K562 (cell line): ENCODE measurements at regions not wholly inside any gene's neighbourhood (a gene's known extent, or its start where the extent isn't known, plus 50 kb on each side); places are given as distances from the start of the nearest gene placed in this dataset.

ENCODE experiments used
- ATF7 ChIP-seq: fragments of 450-650 bp; IDR thresholded peaks from 2 replicates; pipeline ENCODE4 v1.7.1; 2014; ENCODE audit warnings: mild to moderate bottlenecking, moderate library complexity
- CHCHD3 ChIP-seq: fragments of 250-450 bp; sonication (Bioruptor Pico); IDR thresholded peaks from 2 replicates; pipeline ENCODE4 v2.1.2; 2022; ENCODE audit warnings: mild to moderate bottlenecking
- CREBBP ChIP-seq: IDR thresholded peaks from one replicate; pipeline ENCODE4 v1.6.1; 2012; ENCODE audit warnings: low read depth, mild to moderate bottlenecking, control low read depth, inconsistent platforms, low read length
- ESRRA ChIP-seq: fragments of 450-650 bp; IDR thresholded peaks from 2 replicates; pipeline ENCODE4 v1.6.1; 2014; ENCODE audit warnings: low read depth, mild to moderate bottlenecking, moderate library complexity, borderline replicate concordance
- GTF3C2 ChIP-seq: IDR thresholded peaks from 3 replicates; pipeline ENCODE4 v1.6.1; 2011; ENCODE audit warnings: borderline replicate concordance, mild to moderate bottlenecking, moderate library complexity; ENCODE audit not compliant: insufficient read length; ENCODE audit errors: extremely low read depth
- NELFE ChIP-seq: IDR thresholded peaks from 2 replicates; pipeline ENCODE4 v1.6.1; 2011; ENCODE audit warnings: mild to moderate bottlenecking; ENCODE audit not compliant: insufficient read depth, insufficient read length
- NR4A1 ChIP-seq, 2 experiments: fragments of 250-450 bp in 1 of 2; fragments of 450-650 bp in 1 of 2; sonication (Bioruptor Pico) in 1 of 2; IDR thresholded peaks; 2 replicates each; pipeline versions ENCODE4 v1.4.0 to v1.6.1; 2016 to 2020; ENCODE audit warnings: mild to moderate bottlenecking in 2 of 2, missing compliant biosample characterization in 1 of 2, missing genetic modification characterization in 1 of 2, moderate library complexity in 1 of 2
- SNIP1 ChIP-seq: fragments of 450-650 bp; IDR thresholded peaks from 2 replicates; pipeline ENCODE4 v1.7.1; 2017; ENCODE audit warnings: low read depth, mild to moderate bottlenecking
- TEAD2 ChIP-seq: fragments of 450-650 bp; IDR thresholded peaks from 2 replicates; pipeline ENCODE4 v1.6.1; 2016; ENCODE audit warnings: missing genetic modification characterization, control low read depth, missing compliant biosample characterization
- YY1 ChIP-seq, 3 experiments: IDR thresholded peaks; 2 replicates each; pipeline ENCODE4 v1.6.1; 2011; ENCODE audit warnings: low read length in 2 of 3, mild to moderate bottlenecking in 2 of 3, moderate library complexity in 2 of 3, borderline replicate concordance in 1 of 3, control low read depth in 1 of 3, low read depth in 1 of 3; ENCODE audit not compliant: insufficient read depth in 3 of 3, insufficient replicate concordance in 2 of 3, control insufficient read depth in 1 of 3, insufficient read length in 1 of 3; ENCODE audit errors: extremely low read depth in 1 of 3
- ZNF75A ChIP-seq: fragments of 450-650 bp; formaldehyde crosslinking; IDR thresholded peaks from 2 replicates; pipeline ENCODE4 v1.4.0; 2020; ENCODE audit warnings: mild to moderate bottlenecking
- TF ChIP-seq, protein P1 (sequence below), 2 experiments: fragments of 450-650 bp; IDR thresholded peaks; 2 replicates each; pipeline ENCODE4 v1.6.1; 2016; ENCODE audit warnings: mild to moderate bottlenecking in 2 of 2, borderline replicate concordance in 1 of 2, low read depth in 1 of 2, moderate library complexity in 1 of 2
- TF ChIP-seq, protein P2 (sequence below): sonication (generic); formaldehyde crosslinking; IDR thresholded peaks from 2 replicates; pipeline ENCODE4 v1.8.0; 2022; ENCODE audit warnings: mild to moderate bottlenecking, low read depth, missing genetic modification reagents

DNA sequence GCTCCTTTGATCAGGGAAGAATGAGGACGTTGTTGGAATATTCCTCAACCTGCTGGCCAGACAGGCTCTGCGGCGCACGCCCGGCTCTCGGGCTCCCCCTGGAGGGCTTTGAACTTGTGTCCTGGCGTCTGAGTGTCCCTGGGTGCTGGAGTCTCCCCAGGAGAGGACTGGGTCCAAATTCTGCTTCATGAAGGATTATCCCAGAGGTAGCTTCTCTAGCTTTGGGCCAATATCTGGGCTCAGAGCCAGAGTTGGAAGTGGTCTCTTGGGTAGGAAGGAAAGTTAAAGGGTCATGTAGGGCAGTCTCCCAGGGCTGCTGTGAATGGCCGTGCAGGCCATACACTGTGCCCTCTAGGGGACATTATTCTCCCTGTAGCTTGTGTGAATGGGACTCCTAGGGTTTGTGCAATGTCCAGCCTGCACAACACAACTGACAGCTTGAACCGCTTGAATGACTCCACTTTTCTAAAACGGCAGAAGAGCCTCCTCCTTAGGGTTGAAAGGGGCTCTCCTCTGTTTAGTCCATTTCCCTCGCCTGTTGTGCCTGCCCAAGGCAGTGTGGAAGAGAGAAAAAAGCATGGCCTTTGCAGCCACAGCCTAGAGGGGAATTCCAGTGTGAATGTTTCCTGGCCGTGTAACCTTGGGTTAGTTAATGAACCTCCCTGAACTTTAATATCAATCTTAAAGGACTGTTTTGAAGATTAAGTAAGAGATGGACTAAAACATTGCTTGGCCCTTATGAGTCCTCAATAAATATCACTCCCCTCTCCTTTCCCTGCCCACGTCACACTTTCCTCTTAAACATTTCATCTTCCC, 111.2 kb upstream of the THY1 start (continued):
- TF ChIP-seq ESRRA (0 out of 2 replicates have a peak, but pooled peaks have one; percentile 19), NELFE (no peak), YY1 (IDR thresholded peaks at IDR 0.05; ENCODE audit: borderline replicate concordance in 1 of 3, control insufficient read depth in 1 of 3, extremely low read depth in 1 of 3, insufficient read depth in 3 of 3, insufficient read length in 1 of 3, insufficient replicate concordance in 2 of 3, low read depth in 1 of 3, low read length in 2 of 3) (peak in 1 of 3 experiments; percentile 16), SNIP1 (no peak), ZNF75A (CRISPR knock-in tag) (no peak), GTF3C2 (no peak), NR4A1 (CRISPR knock-in tag; IDR thresholded peaks at IDR 0.05) (no peak), NR4A1 (tag; IDR thresholded peaks at IDR 0.05) (no peak), CHCHD3 (no peak), TEAD2 (no peak), ATF7 (peak; percentile 54; the same call in 1 of the 2 replicates), CREBBP (no peak)
- TF ChIP-seq, protein P1, sequence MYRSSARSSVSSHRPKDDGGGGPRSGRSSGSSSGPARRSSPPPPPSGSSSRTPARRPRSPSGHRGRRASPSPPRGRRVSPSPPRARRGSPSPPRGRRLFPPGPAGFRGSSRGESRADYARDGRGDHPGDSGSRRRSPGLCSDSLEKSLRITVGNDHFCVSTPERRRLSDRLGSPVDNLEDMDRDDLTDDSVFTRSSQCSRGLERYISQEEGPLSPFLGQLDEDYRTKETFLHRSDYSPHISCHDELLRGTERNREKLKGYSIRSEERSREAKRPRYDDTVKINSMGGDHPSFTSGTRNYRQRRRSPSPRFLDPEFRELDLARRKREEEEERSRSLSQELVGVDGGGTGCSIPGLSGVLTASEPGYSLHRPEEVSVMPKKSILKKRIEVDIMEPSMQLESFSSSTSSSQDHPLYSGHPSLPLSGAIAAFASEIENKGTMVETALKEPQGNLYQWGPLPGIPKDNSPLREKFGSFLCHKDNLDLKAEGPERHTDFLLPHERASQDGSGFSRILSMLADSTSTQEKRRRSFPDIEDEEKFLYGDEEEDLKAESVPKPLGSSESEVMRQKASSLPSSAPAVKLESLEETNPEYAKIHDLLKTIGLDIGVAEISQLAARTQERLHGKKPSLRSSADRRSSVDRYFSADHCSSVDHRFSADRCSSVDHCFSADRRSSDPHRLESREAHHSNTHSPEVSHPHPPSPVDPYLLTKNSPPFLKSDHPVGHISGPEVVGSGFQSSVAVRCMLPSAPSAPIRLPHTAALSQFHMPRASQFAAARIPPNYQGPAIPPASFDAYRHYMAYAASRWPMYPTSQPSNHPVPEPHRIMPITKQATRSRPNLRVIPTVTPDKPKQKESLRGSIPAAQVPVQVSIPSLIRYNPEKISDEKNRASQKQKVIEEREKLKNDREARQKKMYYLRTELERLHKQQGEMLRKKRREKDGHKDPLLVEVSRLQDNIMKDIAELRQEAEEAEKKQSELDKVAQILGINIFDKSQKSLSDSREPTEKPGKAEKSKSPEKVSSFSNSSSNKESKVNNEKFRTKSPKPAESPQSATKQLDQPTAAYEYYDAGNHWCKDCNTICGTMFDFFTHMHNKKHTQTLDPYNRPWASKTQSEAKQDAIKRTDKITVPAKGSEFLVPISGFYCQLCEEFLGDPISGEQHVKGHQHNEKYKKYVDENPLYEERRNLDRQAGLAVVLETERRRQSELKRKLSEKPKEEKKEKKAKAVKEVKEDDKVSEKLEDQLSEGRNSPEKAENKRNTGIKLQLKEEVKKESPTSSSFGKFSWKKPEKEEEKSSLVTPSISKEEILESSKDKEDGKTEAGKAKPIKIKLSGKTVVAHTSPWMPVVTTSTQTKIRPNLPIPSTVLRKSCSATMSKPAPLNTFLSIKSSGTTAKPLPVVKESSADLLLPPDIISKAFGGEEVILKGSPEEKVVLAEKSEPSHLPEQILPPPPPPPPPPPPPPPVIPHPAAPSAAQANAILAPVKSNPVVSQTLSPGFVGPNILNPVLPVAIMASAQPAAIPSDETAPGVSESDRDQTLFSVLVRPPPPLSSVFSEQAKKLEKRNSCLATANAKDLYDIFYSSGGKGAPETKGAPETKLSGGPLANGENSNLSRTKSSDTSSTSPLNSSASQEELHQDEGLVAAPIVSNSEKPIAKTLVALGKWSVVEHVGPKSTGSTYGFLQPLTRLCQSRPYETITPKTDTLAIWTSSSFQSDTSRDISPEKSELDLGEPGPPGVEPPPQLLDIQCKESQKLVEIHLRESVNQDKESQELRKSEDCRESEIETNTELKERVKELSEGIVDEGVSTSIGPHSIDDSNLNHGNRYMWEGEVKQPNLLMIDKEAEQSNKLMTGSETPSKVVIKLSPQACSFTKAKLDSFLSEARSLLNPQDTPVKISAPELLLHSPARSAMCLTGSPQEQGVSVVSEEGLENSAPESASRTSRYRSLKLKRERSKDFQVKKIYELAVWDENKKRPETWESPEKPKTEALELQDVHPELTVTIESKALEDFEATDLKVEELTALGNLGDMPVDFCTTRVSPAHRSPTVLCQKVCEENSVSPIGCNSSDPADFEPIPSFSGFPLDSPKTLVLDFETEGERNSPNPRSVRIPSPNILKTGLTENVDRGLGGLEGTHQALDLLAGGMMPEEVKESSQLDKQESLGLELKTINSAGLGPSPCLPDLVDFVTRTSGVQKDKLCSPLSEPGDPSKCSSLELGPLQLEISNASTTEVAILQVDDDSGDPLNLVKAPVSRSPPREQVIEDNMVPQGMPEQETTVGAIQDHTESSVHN (IDR thresholded peaks at IDR 0.05; ENCODE audit: borderline replicate concordance in 1 of 2, low read depth in 1 of 2) = no peak
- TF ChIP-seq, protein P2, sequence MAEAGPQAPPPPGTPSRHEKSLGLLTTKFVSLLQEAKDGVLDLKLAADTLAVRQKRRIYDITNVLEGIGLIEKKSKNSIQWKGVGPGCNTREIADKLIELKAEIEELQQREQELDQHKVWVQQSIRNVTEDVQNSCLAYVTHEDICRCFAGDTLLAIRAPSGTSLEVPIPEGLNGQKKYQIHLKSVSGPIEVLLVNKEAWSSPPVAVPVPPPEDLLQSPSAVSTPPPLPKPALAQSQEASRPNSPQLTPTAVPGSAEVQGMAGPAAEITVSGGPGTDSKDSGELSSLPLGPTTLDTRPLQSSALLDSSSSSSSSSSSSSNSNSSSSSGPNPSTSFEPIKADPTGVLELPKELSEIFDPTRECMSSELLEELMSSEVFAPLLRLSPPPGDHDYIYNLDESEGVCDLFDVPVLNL (CRISPR knock-in tag) = no peak
